GM23248 (cell line): ENCODE measurements at regions not wholly inside any gene's neighbourhood (a gene's known extent, or its start where the extent isn't known, plus 50 kb on each side); places are given as distances from the start of the nearest gene placed in this dataset.

ENCODE experiments used
- EZH2 ChIP-seq: fragments of 200-600 bp; sonication (generic); IDR thresholded peaks from 2 replicates; pipeline ENCODE4 v1.6.1; 2018; ENCODE audit warnings: antibody characterized with exemption, mild to moderate bottlenecking; ENCODE audit not compliant: insufficient read depth, poor library complexity, severe bottlenecking
- EZH2phosphoT487 ChIP-seq: fragments of 200-600 bp; sonication (generic); IDR thresholded peaks from 2 replicates; pipeline ENCODE4 v1.6.1; 2018; ENCODE audit warnings: antibody characterized with exemption, moderate library complexity, mild to moderate bottlenecking, low read depth; ENCODE audit not compliant: insufficient read depth

DNA sequence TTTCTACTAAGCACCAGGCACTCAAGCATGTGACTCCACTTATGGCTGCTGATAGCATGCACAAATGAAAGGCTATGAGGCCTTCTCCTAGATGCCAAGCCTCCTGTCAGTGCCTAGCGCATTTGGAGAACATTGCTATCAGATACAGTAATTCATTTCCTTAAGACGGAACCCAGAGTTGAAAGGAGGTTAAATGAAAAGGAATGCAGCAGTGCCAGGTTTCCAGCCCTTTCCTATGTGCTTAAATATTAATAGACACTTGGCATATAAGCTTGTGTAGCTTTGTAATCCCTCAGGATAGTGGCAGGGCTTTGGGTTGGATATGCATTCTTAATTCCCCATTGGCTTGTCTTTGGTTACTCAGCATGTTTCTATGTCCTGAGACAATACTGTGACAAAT lies 140.1 kb upstream of the FRY start:
- TF ChIP-seq EZH2phosphoT487 (no peak), EZH2 (no peak)
